ENCODE measurements at regions not wholly inside any gene's neighbourhood (a gene's known extent, or its start where the extent isn't known, plus 50 kb on each side); places are given as distances from the start of the nearest gene placed in this dataset.
"Not testable (repeated sequence)": the region's sequence is repeated elsewhere in the genome, so short reads cannot be mapped to it uniquely, and the experiment has no call there.

GRCh38 chr19:28394725-28395124, 818.2 kb downstream of the UQCRFS1 start:
- no peak for DNase-seq

- no peak for DNase-seq
These were observed 819.2 kb downstream of the UQCRFS1 start for GRCh38 chr19:28393574-28394336.

- DNase-seq, result no peak
These were observed 824.0 kb downstream of the UQCRFS1 start for GRCh38 chr19:28388988-28389387.

GRCh38 chr19:28387507-28387906, 825.4 kb downstream of the UQCRFS1 start:
- DNase-seq, result no peak

- no peak for DNase-seq
These were observed 826.5 kb downstream of the UQCRFS1 start for GRCh38 chr19:28386470-28386869.

GRCh38 chr19:28386066-28386465, 826.9 kb downstream of the UQCRFS1 start:
- DNase-seq, result no peak

GRCh38 chr19:28377077-28377476, 835.9 kb downstream of the UQCRFS1 start:
- no peak for DNase-seq

GRCh38 chr19:28374971-28375370, 838.0 kb downstream of the UQCRFS1 start:
- DNase-seq, result no peak

- DNase-seq, result no peak
These were observed 840.2 kb downstream of the UQCRFS1 start for GRCh38 chr19:28372576-28373247.

- no peak for DNase-seq
These were observed 845.8 kb downstream of the UQCRFS1 start for GRCh38 chr19:28367146-28367545.

GRCh38 chr19:28363254-28363653, 849.7 kb downstream of the UQCRFS1 start:
- no peak for DNase-seq

GRCh38 chr19:28359431-28360414, 853.2 kb downstream of the UQCRFS1 start:
- DNase-seq, result no peak

GRCh38 chr19:28358633-28359032, 854.3 kb downstream of the UQCRFS1 start:
- no peak for DNase-seq

- no peak for DNase-seq
These were observed 861.2 kb downstream of the UQCRFS1 start for GRCh38 chr19:28351761-28352160.

GRCh38 chr19:28351321-28351720, 861.6 kb downstream of the UQCRFS1 start:
- not testable (repeated sequence) for DNase-seq

- DNase-seq, result no peak
These were observed 862.3 kb downstream of the UQCRFS1 start for GRCh38 chr19:28350673-28351072.

- DNase-seq, result no peak
These were observed 862.9 kb downstream of the UQCRFS1 start for GRCh38 chr19:28350037-28350436.

GRCh38 chr19:28349604-28350003, 863.3 kb downstream of the UQCRFS1 start:
- DNase-seq, result no peak

- no peak for DNase-seq
These were observed 867.1 kb downstream of the UQCRFS1 start for GRCh38 chr19:28345811-28346210.

GRCh38 chr19:28341810-28342350, 871.1 kb downstream of the UQCRFS1 start:
- no peak for DNase-seq

- no peak for DNase-seq
These were observed 878.5 kb downstream of the UQCRFS1 start for GRCh38 chr19:28334419-28334818.

GRCh38 chr19:28333909-28334308, 879.0 kb downstream of the UQCRFS1 start:
- no peak for DNase-seq

GRCh38 chr19:28332886-28333285, 880.1 kb downstream of the UQCRFS1 start:
- DNase-seq, result no peak
